ENCODE measurements at regions not wholly inside any gene's neighbourhood (a gene's known extent, or its start where the extent isn't known, plus 50 kb on each side); places are given as distances from the start of the nearest gene placed in this dataset.

GRCh38 chr10:10359263-10359662 lies 658.4 kb upstream of the CELF2 start:
- DNase-seq (ENCODE audit: low read depth), result no peak

- no peak for DNase-seq (ENCODE audit: low read depth)
Observed at GRCh38 chr10:10361301-10361885, 656.3 kb upstream of the CELF2 start.

GRCh38 chr10:10362800-10363199 lies 654.9 kb upstream of the CELF2 start:
- no peak for DNase-seq (ENCODE audit: low read depth)

GRCh38 chr10:10363217-10363616 lies 654.5 kb upstream of the CELF2 start:
- no peak for DNase-seq (ENCODE audit: low read depth)

- DNase-seq (ENCODE audit: low read depth), result no peak
Observed at GRCh38 chr10:10364902-10365301, 652.8 kb upstream of the CELF2 start.

GRCh38 chr10:10365676-10366075 lies 652.0 kb upstream of the CELF2 start:
- no peak for DNase-seq (ENCODE audit: low read depth)

GRCh38 chr10:10366836-10367235 lies 650.8 kb upstream of the CELF2 start:
- no peak for DNase-seq (ENCODE audit: low read depth)

- no peak for DNase-seq (ENCODE audit: low read depth)
Observed at GRCh38 chr10:10367264-10367663, 650.4 kb upstream of the CELF2 start.

GRCh38 chr10:10368951-10369576 lies 648.6 kb upstream of the CELF2 start:
- DNase-seq (ENCODE audit: low read depth), result no peak

GRCh38 chr10:10385831-10386230 lies 631.8 kb upstream of the CELF2 start:
- no peak for DNase-seq (ENCODE audit: low read depth)

- no peak for DNase-seq (ENCODE audit: low read depth)
Observed at GRCh38 chr10:10389182-10389581, 628.5 kb upstream of the CELF2 start.

GRCh38 chr10:10392511-10392910 lies 625.2 kb upstream of the CELF2 start:
- no peak for DNase-seq (ENCODE audit: low read depth)

GRCh38 chr10:10394933-10395658 lies 622.6 kb upstream of the CELF2 start:
- DNase-seq (ENCODE audit: low read depth), result no peak

- no peak for DNase-seq (ENCODE audit: low read depth)
Observed at GRCh38 chr10:10396601-10397000, 621.1 kb upstream of the CELF2 start.

GRCh38 chr10:10397906-10398305 lies 619.8 kb upstream of the CELF2 start:
- no peak for DNase-seq (ENCODE audit: low read depth)

GRCh38 chr10:10403762-10404161 lies 613.9 kb upstream of the CELF2 start:
- no peak for DNase-seq (ENCODE audit: low read depth)

- no peak for DNase-seq (ENCODE audit: low read depth)
Observed at GRCh38 chr10:10417671-10418070, 600.0 kb upstream of the CELF2 start.

- DNase-seq (ENCODE audit: low read depth), result no peak
Observed at GRCh38 chr10:10418387-10418786, 599.3 kb upstream of the CELF2 start.

GRCh38 chr10:10421071-10421470 lies 596.6 kb upstream of the CELF2 start:
- DNase-seq (ENCODE audit: low read depth), result no peak

GRCh38 chr10:10431422-10432066 lies 586.1 kb upstream of the CELF2 start:
- no peak for DNase-seq (ENCODE audit: low read depth)

GRCh38 chr10:10432296-10433035 lies 585.2 kb upstream of the CELF2 start:
- DNase-seq (ENCODE audit: low read depth), result no peak

GRCh38 chr10:10434312-10434711 lies 583.4 kb upstream of the CELF2 start:
- no peak for DNase-seq (ENCODE audit: low read depth)

All from RPMI7951 (cell line).